H9 (cell line): ENCODE measurements at regions not wholly inside any gene's neighbourhood (a gene's known extent, or its start where the extent isn't known, plus 50 kb on each side); places are given as distances from the start of the nearest gene placed in this dataset.

ENCODE experiments used
- DNase-seq: peaks from one replicate; pipeline ENCODE4 v3.0.0-alpha.2; 2017
- H2AFZ ChIP-seq: one replicate; pipeline ENCODE4 v1.6.1; 2013; ENCODE audit warnings: mild to moderate bottlenecking, low read length, control low read depth, moderate library complexity
- H2AK5ac ChIP-seq: 2 replicates; pipeline ENCODE4 v1.6.1; 2013; ENCODE audit warnings: low read length, control low read depth, mixed read lengths; ENCODE audit not compliant: insufficient read length
- H2BK120ac ChIP-seq: one replicate; pipeline ENCODE4 v1.6.1; 2013; ENCODE audit warnings: low read depth, mild to moderate bottlenecking, low read length, control low read depth, inconsistent platforms; ENCODE audit not compliant: poor library complexity, severe bottlenecking
- H2BK12ac ChIP-seq: 2 replicates; pipeline ENCODE4 v1.6.1; 2013; ENCODE audit warnings: low read length, control low read depth, mixed read lengths, low read depth; ENCODE audit not compliant: insufficient read length
- H2BK15ac ChIP-seq: 2 replicates; pipeline ENCODE4 v1.6.1; 2013; ENCODE audit warnings: low read depth, low read length, control low read depth
- H2BK20ac ChIP-seq: one replicate; pipeline ENCODE4 v1.6.1; 2013; ENCODE audit warnings: low read depth, mild to moderate bottlenecking, low read length, control low read depth, inconsistent platforms; ENCODE audit not compliant: poor library complexity, severe bottlenecking
- H2BK5ac ChIP-seq: 2 replicates; pipeline ENCODE4 v1.6.1; 2013; ENCODE audit warnings: low read length, control low read depth, mixed read lengths; ENCODE audit not compliant: insufficient read length
- H3K14ac ChIP-seq: 2 replicates; pipeline ENCODE4 v1.6.1; 2013; ENCODE audit warnings: low read length, control low read depth; ENCODE audit not compliant: insufficient read depth
- H3K18ac ChIP-seq: 2 replicates; pipeline ENCODE4 v1.6.1; 2013; ENCODE audit warnings: low read depth, mild to moderate bottlenecking, mixed read lengths, low read length, control low read depth; ENCODE audit not compliant: insufficient read length
- H3K23ac ChIP-seq: 2 replicates; pipeline ENCODE4 v1.6.1; 2013; ENCODE audit warnings: low read length, control low read depth, mixed read lengths, low read depth; ENCODE audit not compliant: insufficient read length
- H3K23me2 ChIP-seq: 2 replicates; pipeline ENCODE4 v1.6.1; 2013; ENCODE audit warnings: low read depth, mild to moderate bottlenecking, mixed read lengths, low read length, control low read depth; ENCODE audit not compliant: insufficient read length, poor library complexity, severe bottlenecking
- H3K27ac ChIP-seq: 2 replicates; pipeline ENCODE4 v1.5.1; 2013; ENCODE audit warnings: low read length, control low read depth, mixed read lengths, low read depth; ENCODE audit not compliant: insufficient read length
- H3K27me3 ChIP-seq: 2 replicates; pipeline ENCODE4 v1.6.1; 2013; ENCODE audit warnings: low read length, control low read depth, inconsistent platforms; ENCODE audit not compliant: insufficient read depth
- H3K4ac ChIP-seq: 2 replicates; pipeline ENCODE4 v1.6.1; 2013; ENCODE audit warnings: low read depth, mild to moderate bottlenecking, control low read depth, inconsistent platforms, low read length, moderate library complexity
- H3K4me1 ChIP-seq: 2 replicates; pipeline ENCODE4 v1.6.1; 2013; ENCODE audit warnings: low read length, control low read depth, inconsistent platforms; ENCODE audit not compliant: insufficient read depth
- H3K4me2 ChIP-seq: 2 replicates; pipeline ENCODE4 v1.6.1; 2013; ENCODE audit warnings: low read length, control low read depth, mixed read lengths; ENCODE audit not compliant: insufficient read length, insufficient read depth
- H3K56ac ChIP-seq: 2 replicates; pipeline ENCODE4 v1.6.1; 2013; ENCODE audit warnings: low read depth, mild to moderate bottlenecking, mixed read lengths, low read length, control low read depth; ENCODE audit not compliant: insufficient read length
- H3K79me1 ChIP-seq: 2 replicates; pipeline ENCODE4 v1.6.1; 2013; ENCODE audit warnings: low read depth, mild to moderate bottlenecking, moderate library complexity, low read length, control low read depth, inconsistent platforms; ENCODE audit not compliant: insufficient read depth, poor library complexity, severe bottlenecking
- H3K79me2 ChIP-seq: 2 replicates; pipeline ENCODE4 v1.6.1; 2013; ENCODE audit warnings: low read length, control low read depth, inconsistent platforms; ENCODE audit not compliant: insufficient read depth
- H3K9ac ChIP-seq: 2 replicates; pipeline ENCODE4 v1.6.1; 2013; ENCODE audit warnings: low read length, control low read depth, mixed read lengths; ENCODE audit not compliant: insufficient read length; ENCODE audit errors: extremely low read depth
- H3K9me3 ChIP-seq: one replicate; pipeline ENCODE4 v1.6.1; 2013; ENCODE audit warnings: low read depth, low read length, inconsistent platforms; ENCODE audit not compliant: control insufficient read depth
- H3T11ph ChIP-seq: one replicate; pipeline ENCODE4 v1.6.1; 2013; ENCODE audit warnings: mild to moderate bottlenecking, low read length, control low read depth, inconsistent platforms
- H4K20me1 ChIP-seq: one replicate; pipeline ENCODE4 v1.6.1; 2013; ENCODE audit not compliant: control insufficient read depth, insufficient read length, insufficient read depth
- H4K5ac ChIP-seq: 2 replicates; pipeline ENCODE4 v1.6.1; 2013; ENCODE audit warnings: low read depth, mild to moderate bottlenecking, mixed read lengths, low read length, control low read depth; ENCODE audit not compliant: insufficient read length
- H4K8ac ChIP-seq: replicated peaks from 2 replicates; pipeline ENCODE4 v1.6.1; 2013; ENCODE audit warnings: low read length, control low read depth, mixed read lengths, low read depth; ENCODE audit not compliant: insufficient read length
- H4K91ac ChIP-seq: 2 replicates; pipeline ENCODE4 v1.6.1; 2013; ENCODE audit warnings: low read depth, mild to moderate bottlenecking, moderate library complexity, mixed read lengths, low read length, control low read depth; ENCODE audit not compliant: insufficient read length
- H3K27ac Mint-ChIP-seq, 3 experiments: 2 replicates in 2 of 3; 3 replicates in 1 of 3; pipeline ENCODE4 v1.8.0; 2020 to 2021; ENCODE audit warnings: mixed read lengths in 3 of 3, mild to moderate bottlenecking in 1 of 3, moderate library complexity in 1 of 3
- H3K27me3 Mint-ChIP-seq: 2 replicates; pipeline ENCODE4 v1.8.0; 2021; ENCODE audit warnings: low read depth, mild to moderate bottlenecking, moderate library complexity, mixed read lengths
- H3K36me3 Mint-ChIP-seq, 3 experiments: 2 replicates in 2 of 3; 3 replicates in 1 of 3; pipeline ENCODE4 v1.8.0; 2020 to 2021; ENCODE audit warnings: low read depth in 3 of 3, mixed read lengths in 3 of 3; ENCODE audit not compliant: insufficient read depth in 1 of 3
- H3K4me1 Mint-ChIP-seq, 2 experiments: 2 replicates each; pipeline ENCODE4 v1.8.0; 2020; ENCODE audit warnings: mixed read lengths in 2 of 2
- H3K4me3 Mint-ChIP-seq, 2 experiments: 2 replicates in 1 of 2; 3 replicates in 1 of 2; pipeline ENCODE4 v1.8.0; 2020 to 2021; ENCODE audit warnings: mild to moderate bottlenecking in 2 of 2, mixed read lengths in 2 of 2, moderate library complexity in 1 of 2
- H3K9me3 Mint-ChIP-seq, 2 experiments: 2 replicates in 1 of 2; 3 replicates in 1 of 2; pipeline ENCODE4 v1.8.0; 2020; ENCODE audit warnings: mild to moderate bottlenecking in 2 of 2, mixed read lengths in 2 of 2, moderate library complexity in 1 of 2
- WGBS: extraction: QIAGEN DNeasy Blood & Tissue Kit; methylation state at CpG from one replicate; pipeline ENCODE4 v1.1.7; 2013; ENCODE audit warnings: missing lambda C conversion rate, low lambda C conversion rate, mixed read lengths; ENCODE audit not compliant: insufficient read length; ENCODE audit errors: extremely low coverage; 5-methylcytosine and 5-hydroxymethylcytosine counted together
- TF ChIP-seq, protein P1 (sequence below): fragments of 200-600 bp; sonication (generic); conservative IDR thresholded peaks from 3 replicates; pipeline ENCODE4 v1.8.0; 2021; ENCODE audit warnings: antibody characterized with exemption, mild to moderate bottlenecking

DNA sequence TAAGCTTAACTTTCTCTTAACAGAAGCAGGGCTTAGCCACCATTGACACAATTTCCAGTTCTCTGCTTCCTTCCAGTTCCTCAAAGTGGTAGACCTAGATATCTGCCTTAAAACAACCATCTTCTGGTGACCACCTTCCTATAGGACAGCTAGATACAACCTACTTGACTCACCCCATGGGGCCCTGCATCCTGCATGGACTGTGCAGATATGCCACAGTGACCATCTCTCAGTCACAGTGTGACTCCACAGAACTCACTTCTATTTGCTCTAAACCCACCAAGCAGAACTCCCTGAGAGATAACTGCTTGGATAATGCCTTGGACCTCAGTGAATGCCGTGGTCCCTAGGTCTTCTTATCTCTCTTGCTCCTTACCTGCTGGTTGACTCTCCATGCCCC lies 621.6 kb downstream of the IQCM start:
- TF ChIP-seq, protein P1, sequence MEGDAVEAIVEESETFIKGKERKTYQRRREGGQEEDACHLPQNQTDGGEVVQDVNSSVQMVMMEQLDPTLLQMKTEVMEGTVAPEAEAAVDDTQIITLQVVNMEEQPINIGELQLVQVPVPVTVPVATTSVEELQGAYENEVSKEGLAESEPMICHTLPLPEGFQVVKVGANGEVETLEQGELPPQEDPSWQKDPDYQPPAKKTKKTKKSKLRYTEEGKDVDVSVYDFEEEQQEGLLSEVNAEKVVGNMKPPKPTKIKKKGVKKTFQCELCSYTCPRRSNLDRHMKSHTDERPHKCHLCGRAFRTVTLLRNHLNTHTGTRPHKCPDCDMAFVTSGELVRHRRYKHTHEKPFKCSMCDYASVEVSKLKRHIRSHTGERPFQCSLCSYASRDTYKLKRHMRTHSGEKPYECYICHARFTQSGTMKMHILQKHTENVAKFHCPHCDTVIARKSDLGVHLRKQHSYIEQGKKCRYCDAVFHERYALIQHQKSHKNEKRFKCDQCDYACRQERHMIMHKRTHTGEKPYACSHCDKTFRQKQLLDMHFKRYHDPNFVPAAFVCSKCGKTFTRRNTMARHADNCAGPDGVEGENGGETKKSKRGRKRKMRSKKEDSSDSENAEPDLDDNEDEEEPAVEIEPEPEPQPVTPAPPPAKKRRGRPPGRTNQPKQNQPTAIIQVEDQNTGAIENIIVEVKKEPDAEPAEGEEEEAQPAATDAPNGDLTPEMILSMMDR: no peak
- no peak overlapping the region; the same call in 1 of the 2 replicates for H2BK15ac ChIP-seq
- WGBS: no CpG with 5 or more reads among the region's 1 CpG
- H3K18ac ChIP-seq: no peak overlapping the region
- no peaks in the 10 kb centered on the region for H3K79me1 ChIP-seq
- no peak overlapping the region for H4K5ac ChIP-seq
- H3K4me3 Mint-ChIP-seq: no peak overlapping the region
- no peak overlapping the region for H3K23ac ChIP-seq
- H4K8ac ChIP-seq: no peak overlapping the region
- no peak overlapping the region for H2BK5ac ChIP-seq
- H3K36me3 Mint-ChIP-seq: no peaks in the 10 kb centered on the region
- no peak overlapping the region for H2BK12ac ChIP-seq
- no peaks in the 10 kb centered on the region for H3K27me3 Mint-ChIP-seq
- H3K27ac Mint-ChIP-seq: no peak overlapping the region
- no peaks in the 10 kb centered on the region for H3K9me3 Mint-ChIP-seq
- H3K4me2 ChIP-seq: no peak overlapping the region
- H4K20me1 ChIP-seq: no peaks in the 10 kb centered on the region
- H3K27ac ChIP-seq: no peak overlapping the region
- no peak overlapping the region for H2AK5ac ChIP-seq
- H3K4me1 ChIP-seq: no peaks in the 10 kb centered on the region
- H3T11ph ChIP-seq: no peak overlapping the region
- no peak overlapping the region for H2BK120ac ChIP-seq
- no peak overlapping the region for H3K14ac ChIP-seq
- no peaks in the 10 kb centered on the region for H3K79me2 ChIP-seq
- H3K4ac ChIP-seq: no peak overlapping the region
- no peak overlapping the region for H3K56ac ChIP-seq
- no peaks in the 10 kb centered on the region for H3K9me3 ChIP-seq
- no peak overlapping the region for H4K91ac ChIP-seq
- no peak overlapping the region for H2BK20ac ChIP-seq
- H3K4me1 Mint-ChIP-seq: no peaks in the 10 kb centered on the region; a peak in 2 of 4 replicates
- no peaks in the 10 kb centered on the region for H3K23me2 ChIP-seq
- no peak overlapping the region for H2AFZ ChIP-seq
- no peak for DNase-seq
- no peak overlapping the region for H3K9ac ChIP-seq
- no peaks in the 10 kb centered on the region for H3K27me3 ChIP-seq
